Activated CD4-positive, alpha-beta T cell treated with anti-CD3 and anti-CD28 coated beads, Interleukin-2, amount 50 U/mL, for 16 hours (primary cell): ENCODE measurements at regions not wholly inside any gene's neighbourhood (a gene's known extent, or its start where the extent isn't known, plus 50 kb on each side); places are given as distances from the start of the nearest gene placed in this dataset.

Experiments used
- DNase-seq: peaks from one replicate; pipeline ENCODE4 v3.0.0-alpha.2; 2020

DNA sequence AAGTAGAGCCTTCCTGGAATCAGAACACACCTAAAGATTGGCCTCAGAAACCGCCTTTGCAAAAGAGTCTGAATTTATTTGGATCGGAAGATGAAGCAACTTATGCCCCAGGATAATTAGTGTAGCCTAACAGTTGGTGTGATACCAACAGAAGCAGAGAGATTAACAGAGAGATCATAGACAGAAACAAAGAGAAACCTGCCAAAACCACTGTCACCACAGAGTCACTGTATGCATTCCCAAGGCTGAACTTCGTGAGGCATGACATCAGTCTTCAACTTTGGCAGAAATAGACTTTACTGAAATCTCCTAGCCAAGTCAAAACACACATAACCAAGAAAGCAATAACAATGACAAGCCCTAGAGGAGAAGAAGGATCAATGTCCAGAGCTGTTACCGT, 361.8 kb downstream of the ELAVL2 start:
- no peak for DNase-seq

DNA sequence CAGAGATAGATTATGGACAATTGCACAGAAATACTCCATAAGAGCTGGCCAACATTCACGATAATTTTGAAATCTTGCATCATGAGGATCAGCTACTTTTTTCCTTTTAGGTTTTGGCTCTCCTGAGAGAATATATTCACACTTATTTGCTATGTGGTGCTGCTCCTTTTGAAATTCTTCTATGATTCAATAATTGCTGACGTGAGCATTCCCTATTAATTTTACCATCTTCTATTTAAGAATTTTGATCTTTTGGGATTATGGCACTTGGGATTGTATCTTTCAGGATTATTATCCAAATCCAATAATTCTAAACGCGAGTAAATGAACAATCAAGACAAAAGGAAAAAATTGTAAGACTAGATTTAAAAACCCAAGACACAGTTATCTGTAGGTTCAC, 358.8 kb downstream of the ELAVL2 start:
- no peak for DNase-seq

DNA sequence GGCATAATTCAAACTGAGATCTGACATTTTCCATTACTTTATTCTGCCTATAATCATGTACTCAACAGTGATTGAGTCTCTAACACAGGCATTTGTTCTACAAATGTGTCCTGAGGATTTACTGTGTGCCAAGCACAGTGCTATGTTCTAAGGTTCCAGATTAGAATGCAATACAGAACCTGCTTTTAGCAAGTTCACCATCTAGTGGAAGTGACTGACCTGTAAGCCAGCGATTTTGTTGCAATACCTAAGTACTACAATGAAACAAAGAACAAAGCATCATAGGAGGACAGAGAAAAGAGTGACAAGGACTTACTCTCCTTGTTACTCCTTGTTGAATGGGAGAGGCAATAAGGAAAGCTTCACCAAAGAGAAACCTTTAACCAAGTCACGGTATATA, 348.1 kb downstream of the ELAVL2 start:
- no peak for DNase-seq

DNA sequence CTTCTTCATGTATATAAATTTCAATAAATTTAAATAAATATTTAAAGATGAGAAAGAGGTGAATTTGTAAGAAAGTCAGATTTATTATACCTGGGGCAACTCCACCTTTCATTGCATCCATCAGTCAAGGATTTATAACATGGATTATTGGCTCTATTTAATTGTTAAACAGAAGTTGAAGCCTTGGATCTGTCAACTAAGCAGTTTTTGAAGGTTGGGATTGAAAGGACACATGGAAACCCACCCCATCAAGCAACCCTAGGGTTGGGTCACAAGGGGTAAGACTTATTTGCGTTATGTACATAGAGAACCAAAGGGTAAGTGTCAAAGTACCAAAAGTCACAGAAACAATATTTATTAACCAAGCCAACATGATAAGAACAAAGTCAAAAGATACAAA, 342.5 kb downstream of the ELAVL2 start:
- no peak for DNase-seq

DNA sequence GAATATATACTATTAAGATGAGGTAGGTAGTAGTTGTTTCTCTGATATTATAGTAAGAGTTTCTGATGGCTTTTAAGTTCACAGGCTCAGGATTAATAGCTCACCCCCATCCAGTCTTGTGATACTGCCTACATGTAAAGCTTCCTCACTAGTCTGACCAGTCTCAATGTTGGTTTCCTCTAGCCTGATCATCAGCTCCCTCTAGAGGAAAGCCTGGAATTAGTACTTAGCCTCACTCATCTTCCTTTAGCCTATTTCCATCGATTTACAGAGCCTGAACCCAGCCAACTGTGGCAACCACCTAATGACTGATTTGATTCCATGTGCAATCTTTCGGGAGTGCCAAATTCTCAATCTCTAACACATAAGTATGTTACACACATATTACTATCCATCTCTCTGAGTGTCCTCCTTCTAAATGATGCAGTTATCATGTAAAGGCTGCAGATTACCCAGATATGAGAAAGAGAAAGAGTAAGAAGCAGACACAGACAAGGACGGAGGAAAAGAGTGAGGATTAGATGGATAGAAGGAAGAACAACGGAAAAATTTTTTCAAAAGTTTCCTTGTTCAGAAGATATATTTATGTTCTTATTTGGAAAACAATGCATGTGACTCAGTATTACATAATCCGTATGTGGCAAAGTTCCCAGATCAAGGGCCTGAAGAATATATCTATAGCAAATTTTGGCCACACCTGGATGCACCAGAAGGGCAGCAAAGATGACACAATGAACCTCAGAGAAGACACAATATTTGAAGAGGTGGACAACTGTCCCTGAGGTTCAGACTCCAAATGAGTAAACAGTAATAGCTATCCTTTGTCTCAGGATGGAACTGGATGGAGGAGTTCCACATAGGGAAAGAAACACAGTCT, 333.7 kb downstream of the ELAVL2 start:
- DNase-seq: peak; percentile 2

DNA sequence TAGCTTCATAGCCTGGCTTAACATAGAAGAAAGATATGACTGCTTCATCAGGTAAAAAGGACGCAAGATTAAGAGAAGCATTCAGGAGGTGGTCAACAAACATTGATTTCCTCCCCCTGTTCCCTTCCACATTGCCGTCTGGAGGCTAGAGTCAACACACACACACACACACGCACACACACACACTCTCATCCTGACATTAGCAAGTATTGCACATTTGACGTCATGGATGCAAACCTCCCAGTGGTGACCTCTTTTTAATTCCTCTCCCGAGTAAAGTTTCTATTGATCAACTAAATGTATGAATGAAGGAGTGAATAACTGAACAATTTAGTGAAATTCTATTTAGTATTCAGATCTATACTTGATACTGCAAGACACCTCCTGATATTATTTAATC, 332.8 kb downstream of the ELAVL2 start:
- no peak for DNase-seq

GRCh38 chr9:23496489-23497136, 329.4 kb downstream of the ELAVL2 start:
- DNase-seq: no peak

- no peak for DNase-seq
Observed at GRCh38 chr9:23497137-23497504, 328.9 kb downstream of the ELAVL2 start.

GRCh38 chr9:23502004-23502403, 324.0 kb downstream of the ELAVL2 start:
- DNase-seq: no peak

DNA sequence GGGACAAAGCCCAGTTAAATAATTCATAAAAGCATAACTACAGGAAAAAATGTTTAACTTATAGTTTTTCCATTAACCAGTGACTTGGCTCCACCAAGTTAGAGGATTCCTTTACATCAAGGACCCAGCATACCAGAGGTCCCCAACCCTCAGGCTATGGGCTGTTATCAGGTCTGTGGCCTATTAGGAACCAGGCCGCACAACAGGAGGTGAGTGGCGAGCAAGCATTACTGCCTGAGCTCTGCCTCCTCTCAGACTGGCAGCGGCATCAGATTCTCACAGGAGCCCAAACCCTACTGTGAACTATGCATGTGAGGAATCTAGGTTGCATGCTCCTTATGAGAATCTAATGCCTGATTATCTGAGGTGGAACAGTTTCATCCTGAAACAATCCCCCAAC, 303.1 kb downstream of the ELAVL2 start:
- no peak for DNase-seq

- DNase-seq: no peak
Observed at GRCh38 chr9:23524607-23525155, 301.4 kb downstream of the ELAVL2 start.

DNA sequence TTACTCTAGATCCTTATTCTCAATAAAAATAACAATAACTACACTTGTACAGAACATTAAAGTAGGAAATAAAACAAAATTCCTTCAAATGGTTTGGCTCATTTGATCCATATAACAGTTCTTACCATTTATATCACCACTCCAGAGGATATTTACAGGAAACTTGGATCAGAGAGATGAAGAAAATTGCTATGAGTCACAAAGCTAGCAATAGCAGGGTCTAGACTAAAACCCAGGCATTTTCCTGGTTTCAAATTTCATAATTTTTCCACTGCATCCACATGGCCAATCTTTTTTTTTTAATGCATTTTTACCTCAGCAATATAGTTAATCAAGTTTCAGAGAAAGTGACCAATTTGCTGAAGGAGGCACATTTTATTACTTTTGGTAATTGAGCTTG, 299.2 kb downstream of the ELAVL2 start:
- no peak for DNase-seq

DNA sequence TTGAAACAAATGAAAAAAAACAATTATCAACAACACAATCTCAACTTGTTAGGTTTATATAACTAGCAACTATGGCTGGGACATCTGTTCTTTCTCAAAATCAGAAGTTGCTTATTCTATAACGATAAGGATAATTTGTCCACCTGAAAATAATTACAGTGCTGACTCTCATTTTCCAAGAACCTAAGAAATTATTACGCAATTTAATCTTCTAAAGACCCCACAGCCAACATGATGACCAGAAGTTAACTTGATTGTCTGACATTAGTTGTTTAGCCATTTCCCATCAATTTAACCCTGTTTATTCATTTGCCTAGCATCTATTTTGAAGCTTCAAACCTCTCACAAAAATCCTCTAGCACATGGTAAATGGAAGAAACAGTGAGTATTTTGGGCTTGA, 293.8 kb downstream of the ELAVL2 start:
- no peak for DNase-seq

DNA sequence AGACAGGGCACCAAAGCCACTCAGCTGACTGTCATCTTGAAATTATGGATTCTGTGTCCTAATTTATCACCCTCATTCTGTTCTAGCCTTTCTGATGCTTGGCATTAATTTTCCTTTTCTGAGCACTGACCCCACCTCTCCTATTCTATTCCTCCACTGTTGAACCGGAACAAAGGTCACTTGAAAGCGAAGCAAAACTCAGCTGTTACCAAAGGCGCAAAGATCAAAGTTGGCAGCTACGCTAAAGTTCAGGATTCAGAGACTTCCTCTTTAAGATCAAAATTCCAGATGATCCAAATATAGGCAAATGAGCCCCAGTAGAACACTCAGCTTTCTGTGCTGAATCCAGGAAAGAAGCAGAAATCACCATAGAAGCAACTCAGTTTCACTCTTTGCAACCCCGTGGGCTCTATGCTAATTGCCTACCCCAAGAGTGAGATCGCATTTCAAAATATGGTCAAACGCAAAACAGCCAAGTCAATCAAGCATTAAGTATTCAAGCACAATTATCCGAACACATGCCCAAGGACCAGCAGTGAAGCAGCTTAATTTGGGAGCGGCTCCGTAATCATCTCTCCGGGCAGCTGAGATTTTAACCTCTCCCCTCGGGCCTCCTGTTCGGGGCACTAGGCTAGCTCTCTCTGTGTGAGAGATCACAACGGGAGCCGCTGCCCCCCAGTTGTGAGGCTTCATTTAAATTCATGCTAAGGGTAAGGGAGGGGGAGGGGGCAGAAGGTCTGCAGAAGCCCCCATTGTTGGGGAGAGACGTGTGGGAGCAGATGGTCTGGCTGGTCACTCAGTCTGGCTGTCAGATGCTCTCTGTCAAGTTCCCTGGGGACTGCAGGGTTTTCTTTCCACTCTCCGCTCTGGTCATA, 288.6 kb downstream of the ELAVL2 start:
- DNase-seq: no peak

DNA sequence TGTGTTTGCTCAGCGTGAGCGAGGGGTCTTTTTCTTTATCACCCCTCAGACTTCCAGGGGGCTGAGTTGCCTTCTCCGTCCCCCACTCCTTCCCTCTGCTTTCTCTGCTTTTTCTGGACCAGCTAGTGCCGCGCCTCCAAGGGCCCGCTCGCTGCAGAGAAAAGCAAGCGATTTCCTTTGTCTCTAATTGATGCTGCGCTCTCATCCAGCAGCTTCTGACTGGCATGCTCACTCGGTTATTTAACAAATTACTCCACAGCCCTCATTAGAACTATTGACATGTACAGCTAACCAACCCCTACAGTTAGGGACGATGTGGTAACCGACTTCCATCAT, 288.0 kb downstream of the ELAVL2 start:
- DNase-seq: no peak

DNA sequence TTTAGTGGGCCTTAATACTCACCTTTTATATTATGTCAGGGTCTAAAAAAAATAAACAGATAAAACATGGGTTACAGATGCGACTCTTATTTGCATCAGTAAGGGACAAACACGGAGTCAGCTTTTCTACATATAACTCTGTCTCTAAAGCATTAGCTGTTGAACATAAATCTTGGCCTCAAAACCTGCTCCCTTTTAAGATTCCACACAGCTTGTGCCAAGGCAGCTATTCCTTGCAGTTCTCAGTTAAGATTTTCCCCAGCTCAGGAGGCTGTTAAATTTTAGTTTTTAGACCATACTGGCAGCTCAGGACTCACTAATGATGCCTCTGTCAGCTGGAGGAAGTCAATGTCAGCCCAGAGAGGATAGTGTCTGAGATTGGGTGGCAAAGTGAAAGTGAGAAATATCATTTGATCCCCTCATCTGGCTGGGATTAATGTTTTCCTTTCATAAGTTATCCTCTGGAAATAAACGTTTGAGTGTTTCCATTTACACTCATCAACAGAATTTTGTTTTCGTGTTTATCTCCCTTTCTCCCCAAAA, 287.5 kb downstream of the ELAVL2 start:
- no peak for DNase-seq

- DNase-seq: no peak
Observed at GRCh38 chr9:23539311-23539710, 286.7 kb downstream of the ELAVL2 start.

GRCh38 chr9:23541976-23542375, 284.1 kb downstream of the ELAVL2 start:
- DNase-seq: no peak

GRCh38 chr9:23542438-23542837, 283.6 kb downstream of the ELAVL2 start:
- no peak for DNase-seq

DNA sequence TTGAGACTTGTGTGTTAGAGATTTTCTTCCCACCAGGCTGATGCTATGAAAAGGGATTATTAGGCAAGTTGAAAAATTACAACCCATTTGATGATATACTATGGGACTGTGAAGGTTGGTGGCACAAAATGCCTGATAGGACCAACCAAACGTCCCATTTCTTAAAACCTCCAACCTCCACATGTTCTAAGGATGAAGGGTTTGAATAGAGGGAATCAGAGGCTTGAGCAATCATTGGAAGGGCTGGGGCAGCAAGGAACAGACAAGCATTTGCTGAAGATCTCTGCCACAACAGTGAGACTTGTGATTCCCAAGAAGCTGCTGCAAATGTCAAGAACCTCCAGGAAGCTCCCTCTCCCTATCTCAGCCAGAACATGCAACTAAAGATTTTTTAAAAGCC, 283.1 kb downstream of the ELAVL2 start:
- DNase-seq: no peak

DNA sequence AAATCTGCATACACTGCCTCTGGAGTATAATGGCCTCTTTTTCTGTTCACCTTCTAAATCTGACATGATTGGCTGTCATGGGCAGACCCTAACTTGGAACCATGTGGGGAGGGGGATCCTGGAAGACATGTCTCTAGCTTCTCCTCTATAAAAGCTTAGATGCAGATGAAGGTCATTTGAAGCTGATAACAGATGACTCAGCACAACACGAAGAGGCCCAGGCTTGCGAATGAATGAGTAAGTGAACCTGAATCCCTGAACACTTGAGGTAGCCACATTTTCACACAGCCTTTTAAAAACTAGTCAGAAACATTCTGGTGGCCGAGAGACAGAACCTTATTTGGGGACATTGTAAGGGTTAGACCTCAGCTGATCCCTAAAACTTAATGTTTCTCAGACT, 282.6 kb downstream of the ELAVL2 start:
- DNase-seq: no peak

DNA sequence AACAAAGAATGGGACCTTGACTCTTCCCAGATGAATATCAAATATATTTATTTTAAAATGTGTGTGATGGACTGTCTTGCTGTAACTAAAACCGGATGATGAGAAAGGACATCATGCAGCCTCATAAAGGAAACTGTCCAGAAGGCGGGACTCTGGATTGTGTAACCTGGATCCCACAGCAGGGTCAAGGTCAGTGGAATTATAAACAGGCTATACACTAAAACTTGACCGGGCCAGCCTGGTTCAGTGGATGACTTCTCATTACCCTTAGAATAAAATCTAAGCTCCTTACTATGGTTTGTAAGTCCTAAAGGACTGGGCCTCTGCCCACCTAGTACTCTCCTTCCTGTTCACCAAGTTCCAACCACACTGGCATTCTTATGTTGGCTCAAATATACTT, 280.3 kb downstream of the ELAVL2 start:
- no peak for DNase-seq

GRCh38 chr9:23551311-23551721, 274.7 kb downstream of the ELAVL2 start:
- DNase-seq: no peak
